ENCODE measurements at regions not wholly inside any gene's neighbourhood (a gene's known extent, or its start where the extent isn't known, plus 50 kb on each side); places are given as distances from the start of the nearest gene placed in this dataset.
"Not testable (repeated sequence)": the region's sequence is repeated elsewhere in the genome, so short reads cannot be mapped to it uniquely, and the experiment has no call there.

- intact Hi-C loops (cut with micrococcal nuclease; ENCODE audit: unreplicated experiment), result no loop called here
- TF ChIP-seq EZH2 (IDR thresholded peaks at IDR 0.05; ENCODE audit: low read depth), result no peak
- TF ChIP-seq CTCF (conservative IDR thresholded peaks at IDR 0.05), result peak; percentile 35
Observed at GRCh38 chr13:37473035-37473434, 125.5 kb downstream of the POSTN start.

DNA sequence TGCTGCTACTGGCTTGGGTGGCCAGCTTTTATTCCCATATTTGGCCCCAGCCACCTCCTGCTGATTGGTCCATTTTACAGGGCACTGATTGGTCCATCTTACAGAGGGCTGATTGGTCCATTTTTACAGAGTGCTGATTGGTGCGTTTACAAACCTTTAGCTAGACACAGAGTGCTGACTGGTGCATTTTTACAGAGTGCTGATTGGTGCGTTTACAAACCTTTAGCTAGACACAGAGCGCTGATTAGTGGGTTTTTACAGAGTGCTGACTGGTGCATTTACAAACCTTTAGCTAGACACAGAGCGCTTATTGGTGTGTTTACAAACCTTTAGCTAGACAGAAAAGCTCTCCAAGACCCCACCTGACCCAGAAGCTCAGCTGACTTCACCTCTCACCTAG is 126.3 kb downstream of the POSTN start:
- POLR2A ChIA-PET (ENCODE audit: unreplicated experiment); H2AFZ ChIP-seq; BruUV-seq (replicated peaks); H3K9me2 ChIP-seq (ENCODE audit: insufficient read depth); H3K9me3 ChIP-seq (ENCODE audit: insufficient read depth, low read depth); H3K36me3 ChIP-seq (ENCODE audit: low read depth); CTCF ChIA-PET; intact Hi-C loops (cut with micrococcal nuclease; ENCODE audit: unreplicated experiment); H3K27ac ChIP-seq; DNase-seq; H3K4me1 ChIP-seq (replicated peaks; ENCODE audit: insufficient read depth); H3K4me3 ChIP-seq; H3F3A ChIP-seq (ENCODE audit: insufficient read depth, low read depth); H3K4me2 ChIP-seq; H3K79me2 ChIP-seq (ENCODE audit: low read depth); H3K27me3 ChIP-seq (ENCODE audit: insufficient read depth, low read depth); H4K20me1 ChIP-seq (ENCODE audit: insufficient read depth): not testable (repeated sequence)

More at GRCh38 chr13:37473035-37473434, 125.5 kb downstream of the POSTN start:
- no peaks in the 10 kb centered on the region; the same call in 1 of the 2 replicates for H3K9me2 ChIP-seq (ENCODE audit: insufficient read depth)
- H3F3A ChIP-seq (ENCODE audit: insufficient read depth, low read depth), result no peaks in the 10 kb centered on the region
- ChIA-PET CTCF (no interaction called here), POLR2A (ENCODE audit: unreplicated experiment) (no interaction called here)
- H3K27ac ChIP-seq, result no peak overlapping the region
- no peaks in the 10 kb centered on the region for H3K79me2 ChIP-seq (ENCODE audit: low read depth)
- H3K9me3 ChIP-seq (ENCODE audit: insufficient read depth, low read depth), result peaks cover 3% of the 10 kb centered on the region; the same call in 1 of the 2 replicates
- H2AFZ ChIP-seq, result no peak overlapping the region
- no peaks in the 10 kb centered on the region for H3K4me1 ChIP-seq (replicated peaks; ENCODE audit: insufficient read depth)
- no peak overlapping the region for H3K4me2 ChIP-seq
- H3K27me3 ChIP-seq (ENCODE audit: insufficient read depth, low read depth), result no peaks in the 10 kb centered on the region
- no peaks in the 10 kb centered on the region for H4K20me1 ChIP-seq (ENCODE audit: insufficient read depth)
- no TSS peak for BruUV-seq (replicated peaks)
- no peak for DNase-seq
- no peak overlapping the region for H3K4me3 ChIP-seq
- no peaks in the 10 kb centered on the region for H3K36me3 ChIP-seq (ENCODE audit: low read depth)

DNA sequence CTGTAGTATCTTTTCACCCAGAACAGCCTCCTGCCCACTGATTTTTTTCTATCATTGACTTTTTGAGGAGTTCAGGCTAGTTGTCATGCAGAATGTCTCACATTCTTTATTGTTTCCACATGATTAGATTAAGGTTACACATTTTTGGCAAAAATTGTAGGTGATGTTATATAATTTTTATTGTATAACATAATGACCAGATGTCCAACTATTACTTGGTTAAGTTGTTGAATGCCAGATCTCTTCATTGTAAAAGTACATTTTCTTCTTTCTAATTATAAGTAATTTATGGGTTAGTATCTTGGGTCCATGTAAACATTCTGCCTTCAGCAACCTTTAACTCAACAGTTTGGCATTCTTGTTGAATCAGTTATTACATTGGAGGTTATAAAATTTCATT is 138.4 kb downstream of the POSTN start:
- Histone ChIP-seq H4K20me1 (ENCODE audit: insufficient read depth) (no peaks in the 10 kb centered on the region), H3K9me2 (ENCODE audit: insufficient read depth) (no peaks in the 10 kb centered on the region), H2AFZ (no peak overlapping the region), H3K9me3 (ENCODE audit: insufficient read depth, low read depth) (no peaks in the 10 kb centered on the region), H3K27me3 (ENCODE audit: insufficient read depth, low read depth) (no peaks in the 10 kb centered on the region), H3F3A (ENCODE audit: insufficient read depth, low read depth) (no peaks in the 10 kb centered on the region), H3K27ac (no peak overlapping the region), H3K79me2 (ENCODE audit: low read depth) (no peaks in the 10 kb centered on the region), H3K4me2 (no peak overlapping the region), H3K4me1 (replicated peaks; ENCODE audit: insufficient read depth) (no peaks in the 10 kb centered on the region), H3K36me3 (ENCODE audit: low read depth) (no peaks in the 10 kb centered on the region), H3K4me3 (no peak overlapping the region)
- TF ChIP-seq EZH2 (IDR thresholded peaks at IDR 0.05; ENCODE audit: low read depth) (no peak), CTCF (conservative IDR thresholded peaks at IDR 0.05) (no peak)
- POLR2A ChIA-PET (ENCODE audit: unreplicated experiment), result no interaction called here
- intact Hi-C loops (cut with micrococcal nuclease; ENCODE audit: unreplicated experiment), result no loop called here
- no TSS peak for BruUV-seq (replicated peaks)
- no peak for DNase-seq
- CTCF ChIA-PET, result no interaction called here

- no peak for DNase-seq
- intact Hi-C loops (cut with micrococcal nuclease; ENCODE audit: unreplicated experiment), result no loop called here
Observed at GRCh38 chr13:37457612-37458011, 141.0 kb downstream of the POSTN start.

More at GRCh38 chr13:37457612-37458011, 141.0 kb downstream of the POSTN start:
- TF ChIP-seq EZH2 (IDR thresholded peaks at IDR 0.05; ENCODE audit: low read depth), result no peak
- no peak for TF ChIP-seq CTCF (conservative IDR thresholded peaks at IDR 0.05)
- Histone ChIP-seq H3K27ac (no peak overlapping the region), H3K79me2 (ENCODE audit: low read depth) (no peaks in the 10 kb centered on the region), H3F3A (ENCODE audit: insufficient read depth, low read depth) (no peaks in the 10 kb centered on the region), H4K20me1 (ENCODE audit: insufficient read depth) (no peaks in the 10 kb centered on the region), H3K4me3 (no peak overlapping the region), H3K36me3 (ENCODE audit: low read depth) (no peaks in the 10 kb centered on the region), H3K4me2 (no peak overlapping the region), H2AFZ (no peak overlapping the region), H3K27me3 (ENCODE audit: insufficient read depth, low read depth) (no peaks in the 10 kb centered on the region), H3K9me2 (ENCODE audit: insufficient read depth) (no peaks in the 10 kb centered on the region), H3K9me3 (ENCODE audit: insufficient read depth, low read depth) (no peaks in the 10 kb centered on the region), H3K4me1 (replicated peaks; ENCODE audit: insufficient read depth) (no peaks in the 10 kb centered on the region)
- ChIA-PET POLR2A (ENCODE audit: unreplicated experiment) (no interaction called here), CTCF (no interaction called here)
- BruUV-seq (replicated peaks), result no TSS peak
